PC-9 (cell line): ENCODE measurements at regions not wholly inside any gene's neighbourhood (a gene's known extent, or its start where the extent isn't known, plus 50 kb on each side); places are given as distances from the start of the nearest gene placed in this dataset.

Experiments used
- BruUV-seq: library from RNA; stranded (reverse); fragments of 400-500 nt; replicated peaks from 2 replicates; lab custom pipeline; 2021; lab: Mats Ljungman, UMichigan
- CTCF ChIA-PET: fragments of 300-600 bp; sonication (Branson Sonifier 250); formaldehyde crosslinking; loops from one replicate; lab custom pipeline; 2022; ENCODE audit warnings: antibody characterized with exemption; lab: Charles Lee
- POLR2A ChIA-PET: fragments of 300-600 bp; sonication (Branson Sonifier 250); formaldehyde crosslinking; loops from one replicate; lab custom pipeline; 2022; ENCODE audit warnings: antibody characterized with exemption; ENCODE audit not compliant: unreplicated experiment; lab: Charles Lee
- DNase-seq, 2 experiments: peaks; one replicate each; pipeline versions ENCODE4 v3.0.0 to v3.0.0-alpha.2; 2015 to 2022; ENCODE audit warnings: mixed read lengths in 1 of 2
- H2AFZ ChIP-seq: fragments of 200-600 bp; sonication (generic); 2 replicates; pipeline ENCODE4 v1.8.1; 2017; ENCODE audit warnings: antibody characterized with exemption
- H3F3A ChIP-seq: fragments of 200-600 bp; sonication (generic); 2 replicates; pipeline ENCODE4 v1.8.1; 2017; ENCODE audit warnings: antibody characterized with exemption, mild to moderate bottlenecking, low read depth; ENCODE audit not compliant: insufficient read depth
- H3K27ac ChIP-seq: fragments of 200-600 bp; sonication (generic); 2 replicates; pipeline ENCODE4 v1.6.1; 2016; ENCODE audit warnings: mixed run types
- H3K27me3 ChIP-seq: fragments of 200-600 bp; sonication (generic); 2 replicates; pipeline ENCODE4 v1.6.1; 2016; ENCODE audit warnings: low read depth, mixed run types; ENCODE audit not compliant: insufficient read depth
- H3K36me3 ChIP-seq: fragments of 200-600 bp; sonication (generic); 2 replicates; pipeline ENCODE4 v1.6.1; 2016; ENCODE audit warnings: low read depth, mixed run types
- H3K4me1 ChIP-seq: fragments of 200-600 bp; sonication (generic); replicated peaks from 2 replicates; pipeline ENCODE4 v1.6.1; 2016; ENCODE audit warnings: mixed run types; ENCODE audit not compliant: insufficient read depth
- H3K4me2 ChIP-seq: fragments of 200-600 bp; sonication (generic); 2 replicates; pipeline ENCODE4 v1.6.1; 2017; ENCODE audit warnings: mixed run types
- H3K4me3 ChIP-seq: fragments of 200-600 bp; sonication (generic); 2 replicates; pipeline ENCODE4 v1.6.1; 2016; ENCODE audit warnings: mixed run types
- H3K79me2 ChIP-seq: fragments of 200-600 bp; sonication (generic); 2 replicates; pipeline ENCODE4 v1.6.1; 2017; ENCODE audit warnings: low read depth, mixed run types
- H3K9me2 ChIP-seq: fragments of 200-600 bp; sonication (generic); 2 replicates; pipeline ENCODE4 v1.8.1; 2017; ENCODE audit warnings: mild to moderate bottlenecking; ENCODE audit not compliant: insufficient read depth
- H3K9me3 ChIP-seq: fragments of 200-600 bp; sonication (generic); 2 replicates; pipeline ENCODE4 v1.8.1; 2016; ENCODE audit warnings: low read depth; ENCODE audit not compliant: insufficient read depth
- H4K20me1 ChIP-seq: fragments of 200-600 bp; sonication (generic); 2 replicates; pipeline ENCODE4 v1.8.1; 2017; ENCODE audit not compliant: insufficient read depth
- EZH2 ChIP-seq: fragments of 200-600 bp; sonication (generic); IDR thresholded peaks from 2 replicates; pipeline ENCODE4 v1.8.0; 2017; ENCODE audit warnings: antibody characterized with exemption, low read depth
- intact Hi-C: fragments of 100-400 bp; cut with micrococcal nuclease; formaldehyde crosslinking; loops from one replicate; pipeline ENCODE4 v1.10.0; 2022; ENCODE audit not compliant: unreplicated experiment
- TF ChIP-seq, protein P1 (sequence below): fragments of 200-600 bp; sonication (generic); conservative IDR thresholded peaks from 2 replicates; pipeline ENCODE4 v1.6.1; 2017; ENCODE audit warnings: mixed run types, antibody characterized with exemption, mild to moderate bottlenecking, moderate library complexity

DNA sequence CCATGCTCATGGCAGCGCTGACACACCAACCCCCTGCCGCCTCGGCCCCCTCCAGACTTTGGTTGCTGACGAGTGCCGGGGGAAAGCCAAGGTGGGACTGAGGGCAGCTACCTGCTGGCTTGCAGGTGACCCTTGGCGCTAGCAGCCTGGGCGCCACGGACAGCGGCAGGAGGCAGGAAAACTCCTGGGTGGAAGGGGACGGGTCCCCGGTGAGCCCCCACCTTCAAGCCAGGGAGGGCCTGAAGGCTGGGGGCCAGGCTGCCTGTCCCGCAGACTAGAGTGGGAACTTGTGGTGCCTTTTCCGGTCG lies 226.7 kb downstream of the OTOR start:
- TF ChIP-seq EZH2, result no peak
- TF ChIP-seq, protein P1, sequence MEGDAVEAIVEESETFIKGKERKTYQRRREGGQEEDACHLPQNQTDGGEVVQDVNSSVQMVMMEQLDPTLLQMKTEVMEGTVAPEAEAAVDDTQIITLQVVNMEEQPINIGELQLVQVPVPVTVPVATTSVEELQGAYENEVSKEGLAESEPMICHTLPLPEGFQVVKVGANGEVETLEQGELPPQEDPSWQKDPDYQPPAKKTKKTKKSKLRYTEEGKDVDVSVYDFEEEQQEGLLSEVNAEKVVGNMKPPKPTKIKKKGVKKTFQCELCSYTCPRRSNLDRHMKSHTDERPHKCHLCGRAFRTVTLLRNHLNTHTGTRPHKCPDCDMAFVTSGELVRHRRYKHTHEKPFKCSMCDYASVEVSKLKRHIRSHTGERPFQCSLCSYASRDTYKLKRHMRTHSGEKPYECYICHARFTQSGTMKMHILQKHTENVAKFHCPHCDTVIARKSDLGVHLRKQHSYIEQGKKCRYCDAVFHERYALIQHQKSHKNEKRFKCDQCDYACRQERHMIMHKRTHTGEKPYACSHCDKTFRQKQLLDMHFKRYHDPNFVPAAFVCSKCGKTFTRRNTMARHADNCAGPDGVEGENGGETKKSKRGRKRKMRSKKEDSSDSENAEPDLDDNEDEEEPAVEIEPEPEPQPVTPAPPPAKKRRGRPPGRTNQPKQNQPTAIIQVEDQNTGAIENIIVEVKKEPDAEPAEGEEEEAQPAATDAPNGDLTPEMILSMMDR, result no peak
- Histone ChIP-seq H3K4me2 (no peak overlapping the region), H3K9me2 (no peaks in the 10 kb centered on the region), H3F3A (no peaks in the 10 kb centered on the region), H3K79me2 (no peaks in the 10 kb centered on the region), H3K27ac (no peak overlapping the region), H4K20me1 (no peaks in the 10 kb centered on the region), H3K9me3 (no peaks in the 10 kb centered on the region), H2AFZ (no peak overlapping the region), H3K36me3 (no peaks in the 10 kb centered on the region), H3K4me3 (no peak overlapping the region), H3K4me1 (no peaks in the 10 kb centered on the region), H3K27me3 (peaks cover 32% of the 10 kb centered on the region)
- no TSS peak for BruUV-seq
- intact Hi-C loops, result no loop called here
- CTCF ChIA-PET, result no interaction called here
- DNase-seq, result no peak
- POLR2A ChIA-PET, result no interaction called here

DNA sequence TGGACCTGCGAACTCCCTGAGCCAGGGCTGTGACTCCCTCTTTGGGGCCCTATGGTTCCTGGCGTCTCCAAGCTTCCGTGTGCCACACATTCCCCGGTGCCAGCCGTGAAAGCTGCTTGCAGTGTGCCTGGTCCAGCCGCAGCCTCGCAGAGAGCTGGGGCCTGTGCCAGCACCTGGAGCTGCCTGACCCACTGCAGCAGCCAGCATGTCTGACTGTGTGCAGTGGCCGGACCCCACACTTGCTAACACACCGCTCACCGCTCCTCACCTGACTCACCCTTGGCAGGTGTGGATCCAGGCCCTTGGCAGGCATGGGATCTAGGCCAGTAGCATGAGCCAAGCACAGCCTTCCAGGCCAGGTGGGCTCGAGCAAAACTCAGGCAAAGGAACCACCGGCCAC lies 227.5 kb downstream of the OTOR start:
- Histone ChIP-seq H3K79me2 (no peaks in the 10 kb centered on the region), H3F3A (no peaks in the 10 kb centered on the region), H3K4me3 (no peak overlapping the region), H4K20me1 (no peaks in the 10 kb centered on the region), H3K9me2 (no peaks in the 10 kb centered on the region), H3K4me2 (no peak overlapping the region), H3K4me1 (no peaks in the 10 kb centered on the region), H2AFZ (no peak overlapping the region), H3K27ac (no peak overlapping the region), H3K36me3 (no peaks in the 10 kb centered on the region), H3K27me3 (peaks cover 32% of the 10 kb centered on the region), H3K9me3 (no peaks in the 10 kb centered on the region)
- ChIA-PET POLR2A (no interaction called here), CTCF (no interaction called here)
- DNase-seq, result no peak
- BruUV-seq, result no TSS peak
- intact Hi-C loops, result no loop called here
- no peak for TF ChIP-seq EZH2
- TF ChIP-seq, protein P1, result no peak

DNA sequence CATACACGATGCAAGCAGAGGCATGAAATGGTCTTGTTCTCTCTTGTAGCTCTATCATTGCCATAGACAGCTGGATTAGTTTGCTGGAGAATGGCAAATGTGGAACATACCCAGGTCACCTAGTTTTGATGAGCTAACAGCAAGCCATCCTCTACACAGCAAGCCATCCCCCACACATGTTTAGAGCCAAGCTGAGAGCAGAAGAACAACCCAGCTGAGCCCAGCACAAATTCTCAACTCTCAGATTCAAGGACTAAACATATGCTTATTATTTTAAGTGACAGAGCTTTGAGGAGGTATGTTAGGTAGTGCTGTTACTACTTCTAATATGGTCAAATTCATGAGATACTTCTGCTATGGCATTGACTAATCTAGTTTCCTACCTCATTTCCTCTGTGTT lies 230.3 kb downstream of the OTOR start:
- ChIA-PET CTCF (no interaction called here), POLR2A (no interaction called here)
- no peak for TF ChIP-seq EZH2
- TF ChIP-seq, protein P1, result no peak
- H3K27me3 ChIP-seq, result peaks cover 27% of the 10 kb centered on the region
- H3K4me1 ChIP-seq, result no peaks in the 10 kb centered on the region
- intact Hi-C loops, result no loop called here
- no peaks in the 10 kb centered on the region for H3K9me2 ChIP-seq
- H3K4me3 ChIP-seq, result no peak overlapping the region
- no peak for DNase-seq
- H3K36me3 ChIP-seq, result no peaks in the 10 kb centered on the region
- no TSS peak for BruUV-seq
- no peak overlapping the region for H3K4me2 ChIP-seq
- H2AFZ ChIP-seq, result no peak overlapping the region
- no peak overlapping the region for H3K27ac ChIP-seq
- H3K9me3 ChIP-seq, result no peaks in the 10 kb centered on the region
- no peaks in the 10 kb centered on the region for H3F3A ChIP-seq
- H3K79me2 ChIP-seq, result no peaks in the 10 kb centered on the region
- H4K20me1 ChIP-seq, result no peaks in the 10 kb centered on the region
